ENCODE measurements at regions not wholly inside any gene's neighbourhood (a gene's known extent, or its start where the extent isn't known, plus 50 kb on each side); places are given as distances from the start of the nearest gene placed in this dataset.

DNA sequence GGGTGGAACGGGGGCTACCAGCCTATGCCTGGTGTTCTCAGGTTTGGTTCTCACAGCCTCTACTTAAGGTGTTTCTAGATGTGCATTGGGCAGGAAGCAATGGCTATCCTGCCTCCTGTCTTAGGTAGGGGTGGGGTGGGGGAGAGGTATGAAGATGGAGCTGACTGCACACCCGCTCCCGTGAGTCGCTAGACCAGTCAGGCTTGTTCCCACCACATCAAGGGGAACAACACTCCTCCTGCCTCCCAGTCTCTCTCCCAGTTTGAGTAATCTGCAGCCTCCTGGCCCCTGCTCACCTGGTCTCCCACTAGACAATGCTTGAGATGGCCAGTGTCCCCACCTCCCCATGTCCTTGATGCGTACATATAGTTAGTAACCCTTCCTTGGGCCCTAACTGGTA lies 79.3 kb upstream of the TENM4 start:
- TF ChIP-seq, protein P1, sequence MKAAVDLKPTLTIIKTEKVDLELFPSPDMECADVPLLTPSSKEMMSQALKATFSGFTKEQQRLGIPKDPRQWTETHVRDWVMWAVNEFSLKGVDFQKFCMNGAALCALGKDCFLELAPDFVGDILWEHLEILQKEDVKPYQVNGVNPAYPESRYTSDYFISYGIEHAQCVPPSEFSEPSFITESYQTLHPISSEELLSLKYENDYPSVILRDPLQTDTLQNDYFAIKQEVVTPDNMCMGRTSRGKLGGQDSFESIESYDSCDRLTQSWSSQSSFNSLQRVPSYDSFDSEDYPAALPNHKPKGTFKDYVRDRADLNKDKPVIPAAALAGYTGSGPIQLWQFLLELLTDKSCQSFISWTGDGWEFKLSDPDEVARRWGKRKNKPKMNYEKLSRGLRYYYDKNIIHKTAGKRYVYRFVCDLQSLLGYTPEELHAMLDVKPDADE (CRISPR knock-in tag; IDR thresholded peaks at IDR 0.05) = no peak
- TF ChIP-seq ZIK1 (CRISPR knock-in tag; IDR thresholded peaks at IDR 0.05; ENCODE audit: borderline replicate concordance, low read depth) (no peak), FOXA3 (CRISPR knock-in tag; IDR thresholded peaks at IDR 0.05) (no peak), FOXJ3 (CRISPR knock-in tag; IDR thresholded peaks at IDR 0.05; ENCODE audit: borderline replicate concordance) (no peak), FOXM1 (CRISPR knock-in tag; IDR thresholded peaks at IDR 0.05) (no peak), ZFP82 (CRISPR knock-in tag; IDR thresholded peaks at IDR 0.05; ENCODE audit: borderline replicate concordance) (no peak), KDM1A (CRISPR knock-in tag; IDR thresholded peaks at IDR 0.05) (no peak), KAT7 (CRISPR knock-in tag; IDR thresholded peaks at IDR 0.05; ENCODE audit: borderline replicate concordance) (no peak)
- TF ChIP-seq, protein P2, sequence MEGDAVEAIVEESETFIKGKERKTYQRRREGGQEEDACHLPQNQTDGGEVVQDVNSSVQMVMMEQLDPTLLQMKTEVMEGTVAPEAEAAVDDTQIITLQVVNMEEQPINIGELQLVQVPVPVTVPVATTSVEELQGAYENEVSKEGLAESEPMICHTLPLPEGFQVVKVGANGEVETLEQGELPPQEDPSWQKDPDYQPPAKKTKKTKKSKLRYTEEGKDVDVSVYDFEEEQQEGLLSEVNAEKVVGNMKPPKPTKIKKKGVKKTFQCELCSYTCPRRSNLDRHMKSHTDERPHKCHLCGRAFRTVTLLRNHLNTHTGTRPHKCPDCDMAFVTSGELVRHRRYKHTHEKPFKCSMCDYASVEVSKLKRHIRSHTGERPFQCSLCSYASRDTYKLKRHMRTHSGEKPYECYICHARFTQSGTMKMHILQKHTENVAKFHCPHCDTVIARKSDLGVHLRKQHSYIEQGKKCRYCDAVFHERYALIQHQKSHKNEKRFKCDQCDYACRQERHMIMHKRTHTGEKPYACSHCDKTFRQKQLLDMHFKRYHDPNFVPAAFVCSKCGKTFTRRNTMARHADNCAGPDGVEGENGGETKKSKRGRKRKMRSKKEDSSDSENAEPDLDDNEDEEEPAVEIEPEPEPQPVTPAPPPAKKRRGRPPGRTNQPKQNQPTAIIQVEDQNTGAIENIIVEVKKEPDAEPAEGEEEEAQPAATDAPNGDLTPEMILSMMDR (CRISPR knock-in tag; IDR thresholded peaks at IDR 0.05) = no peak
- TF ChIP-seq, protein P3, sequence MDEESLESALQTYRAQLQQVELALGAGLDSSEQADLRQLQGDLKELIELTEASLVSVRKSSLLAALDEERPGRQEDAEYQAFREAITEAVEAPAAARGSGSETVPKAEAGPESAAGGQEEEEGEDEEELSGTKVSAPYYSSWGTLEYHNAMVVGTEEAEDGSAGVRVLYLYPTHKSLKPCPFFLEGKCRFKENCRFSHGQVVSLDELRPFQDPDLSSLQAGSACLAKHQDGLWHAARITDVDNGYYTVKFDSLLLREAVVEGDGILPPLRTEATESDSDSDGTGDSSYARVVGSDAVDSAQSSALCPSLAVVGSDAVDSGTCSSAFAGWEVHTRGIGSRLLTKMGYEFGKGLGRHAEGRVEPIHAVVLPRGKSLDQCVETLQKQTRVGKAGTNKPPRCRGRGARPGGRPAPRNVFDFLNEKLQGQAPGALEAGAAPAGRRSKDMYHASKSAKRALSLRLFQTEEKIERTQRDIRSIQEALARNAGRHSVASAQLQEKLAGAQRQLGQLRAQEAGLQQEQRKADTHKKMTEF (CRISPR knock-in tag; IDR thresholded peaks at IDR 0.05) = no peak
- TF ChIP-seq, protein P4, sequence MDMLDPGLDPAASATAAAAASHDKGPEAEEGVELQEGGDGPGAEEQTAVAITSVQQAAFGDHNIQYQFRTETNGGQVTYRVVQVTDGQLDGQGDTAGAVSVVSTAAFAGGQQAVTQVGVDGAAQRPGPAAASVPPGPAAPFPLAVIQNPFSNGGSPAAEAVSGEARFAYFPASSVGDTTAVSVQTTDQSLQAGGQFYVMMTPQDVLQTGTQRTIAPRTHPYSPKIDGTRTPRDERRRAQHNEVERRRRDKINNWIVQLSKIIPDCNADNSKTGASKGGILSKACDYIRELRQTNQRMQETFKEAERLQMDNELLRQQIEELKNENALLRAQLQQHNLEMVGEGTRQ (IDR thresholded peaks at IDR 0.05; ENCODE audit: low read depth, low read length) = no peak
- TF ChIP-seq, protein P4 (CRISPR knock-in tag; IDR thresholded peaks at IDR 0.05; ENCODE audit: borderline replicate concordance) = no peak
- TF ChIP-seq, protein P5, sequence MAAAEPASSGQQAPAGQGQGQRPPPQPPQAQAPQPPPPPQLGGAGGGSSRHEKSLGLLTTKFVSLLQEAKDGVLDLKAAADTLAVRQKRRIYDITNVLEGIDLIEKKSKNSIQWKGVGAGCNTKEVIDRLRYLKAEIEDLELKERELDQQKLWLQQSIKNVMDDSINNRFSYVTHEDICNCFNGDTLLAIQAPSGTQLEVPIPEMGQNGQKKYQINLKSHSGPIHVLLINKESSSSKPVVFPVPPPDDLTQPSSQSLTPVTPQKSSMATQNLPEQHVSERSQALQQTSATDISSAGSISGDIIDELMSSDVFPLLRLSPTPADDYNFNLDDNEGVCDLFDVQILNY (CRISPR knock-in tag; conservative IDR thresholded peaks at IDR 0.05) = no peak
- TF ChIP-seq, protein P6, sequence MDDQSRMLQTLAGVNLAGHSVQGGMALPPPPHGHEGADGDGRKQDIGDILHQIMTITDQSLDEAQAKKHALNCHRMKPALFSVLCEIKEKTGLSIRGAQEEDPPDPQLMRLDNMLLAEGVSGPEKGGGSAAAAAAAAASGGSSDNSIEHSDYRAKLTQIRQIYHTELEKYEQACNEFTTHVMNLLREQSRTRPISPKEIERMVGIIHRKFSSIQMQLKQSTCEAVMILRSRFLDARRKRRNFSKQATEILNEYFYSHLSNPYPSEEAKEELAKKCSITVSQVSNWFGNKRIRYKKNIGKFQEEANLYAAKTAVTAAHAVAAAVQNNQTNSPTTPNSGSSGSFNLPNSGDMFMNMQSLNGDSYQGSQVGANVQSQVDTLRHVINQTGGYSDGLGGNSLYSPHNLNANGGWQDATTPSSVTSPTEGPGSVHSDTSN (CRISPR knock-in tag; IDR thresholded peaks at IDR 0.05; ENCODE audit: borderline replicate concordance) = no peak
